ENCODE measurements at regions not wholly inside any gene's neighbourhood (a gene's known extent, or its start where the extent isn't known, plus 50 kb on each side); places are given as distances from the start of the nearest gene placed in this dataset.

GRCh38 chr3:66145408-66145733, 75.4 kb upstream of the SLC25A26 start:
- Histone ChIP-seq H3K27ac (ENCODE audit: low read length) (no peak overlapping the region), H3K27me3 (ENCODE audit: insufficient read depth, low read depth, low read length) (no peaks in the 10 kb centered on the region), H2AFZ (ENCODE audit: low read depth, low read length) (no peak overlapping the region), H3K9me2 (ENCODE audit: insufficient read depth, low read length) (no peaks in the 10 kb centered on the region), H3K79me2 (replicated peaks; ENCODE audit: insufficient read depth, low read length) (no peaks in the 10 kb centered on the region), H3K9me3 (ENCODE audit: low read length) (no peaks in the 10 kb centered on the region), H3K4me2 (ENCODE audit: low read length) (no peak overlapping the region), H3K4me3 (ENCODE audit: low read length) (no peak overlapping the region), H3K9ac (ENCODE audit: low read length) (no peak overlapping the region), H4K20me1 (ENCODE audit: insufficient read depth) (no peaks in the 10 kb centered on the region), H3K36me3 (ENCODE audit: insufficient read depth, low read length) (no peaks in the 10 kb centered on the region), H3F3A (ENCODE audit: insufficient read depth, low read length, poor library complexity, severe bottlenecking) (no peaks in the 10 kb centered on the region)
- TF ChIP-seq EP300 (conservative IDR thresholded peaks at IDR 0.05; ENCODE audit: poor library complexity, severe bottlenecking) (no peak), SMC3 (conservative IDR thresholded peaks at IDR 0.05; ENCODE audit: poor library complexity) (no peak), MXI1 (conservative IDR thresholded peaks at IDR 0.05; ENCODE audit: poor library complexity, severe bottlenecking) (no peak), EZH2 (IDR thresholded peaks at IDR 0.05; ENCODE audit: borderline replicate concordance, insufficient read depth, low read length, poor library complexity, severe bottlenecking) (no peak), TAF1 (IDR thresholded peaks at IDR 0.05; ENCODE audit: low read depth) (no peak)

- no peak overlapping the region for H3K4me2 ChIP-seq (ENCODE audit: low read length)
- no peaks in the 10 kb centered on the region for H3K36me3 ChIP-seq (ENCODE audit: insufficient read depth, low read length)
- H2AFZ ChIP-seq (ENCODE audit: low read depth, low read length) = no peak overlapping the region
- H3F3A ChIP-seq (ENCODE audit: insufficient read depth, low read length, poor library complexity, severe bottlenecking) = no peaks in the 10 kb centered on the region
- no peak overlapping the region for H3K4me3 ChIP-seq (ENCODE audit: low read length)
- no peak overlapping the region for H3K9ac ChIP-seq (ENCODE audit: low read length)
- no peaks in the 10 kb centered on the region for H3K27me3 ChIP-seq (ENCODE audit: insufficient read depth, low read depth, low read length)
- TF ChIP-seq TAF1 (IDR thresholded peaks at IDR 0.05; ENCODE audit: low read depth) (no peak), EP300 (conservative IDR thresholded peaks at IDR 0.05; ENCODE audit: poor library complexity, severe bottlenecking) (no peak), SMC3 (conservative IDR thresholded peaks at IDR 0.05; ENCODE audit: poor library complexity) (no peak), CTCF (IDR thresholded peaks at IDR 0.05; ENCODE audit: poor library complexity, severe bottlenecking) (no peak), POLR2AphosphoS5 (IDR thresholded peaks at IDR 0.05) (no peak), RAD21 (conservative IDR thresholded peaks at IDR 0.05) (no peak), MXI1 (conservative IDR thresholded peaks at IDR 0.05; ENCODE audit: poor library complexity, severe bottlenecking) (no peak), EZH2 (IDR thresholded peaks at IDR 0.05; ENCODE audit: borderline replicate concordance, insufficient read depth, low read length, poor library complexity, severe bottlenecking) (no peak), REST (IDR thresholded peaks at IDR 0.05; ENCODE audit: borderline replicate concordance) (no peak)
- H4K20me1 ChIP-seq (ENCODE audit: insufficient read depth) = no peaks in the 10 kb centered on the region
- H3K79me2 ChIP-seq (replicated peaks; ENCODE audit: insufficient read depth, low read length) = no peaks in the 10 kb centered on the region
- H3K27ac ChIP-seq (ENCODE audit: low read length) = no peak overlapping the region
- no peaks in the 10 kb centered on the region for H3K9me2 ChIP-seq (ENCODE audit: insufficient read depth, low read length)
- H3K9me3 ChIP-seq (ENCODE audit: low read length) = no peaks in the 10 kb centered on the region
Measured at GRCh38 chr3:66144568-66145407, 76.0 kb upstream of the SLC25A26 start.

Measured in neural cell (in vitro differentiated cells).